K562 (cell line): ENCODE measurements at regions not wholly inside any gene's neighbourhood (a gene's known extent, or its start where the extent isn't known, plus 50 kb on each side); places are given as distances from the start of the nearest gene placed in this dataset.

Source experiments
- ATAC-seq: fragments of 200-7000 bp; cut with Tn5 transposase; 3 replicates; pipeline ENCODE4 v1.9.1; 2020; ENCODE audit warnings: moderate library complexity
- BruUV-seq: library from RNA; stranded (reverse); fragments of 400-500 nt; replicated peaks from 2 replicates; lab custom pipeline; 2021; lab: Mats Ljungman, UMichigan
- CTCF ChIA-PET: fragments of 300-600 bp; formaldehyde crosslinking; extraction: SDS; loops from one replicate; lab custom pipeline; 2021; ENCODE audit warnings: low intra/inter-chr PET ratio; lab: Yijun Ruan, JAX
- POLR2A ChIA-PET: fragments of 300-600, 350-650 bp; sonication (Branson Sonifier 250); formaldehyde crosslinking; extraction: SDS; loops from one replicate; lab custom pipeline; 2021; ENCODE audit warnings: antibody characterized with exemption, inconsistent platforms; lab: Yijun Ruan, JAX
- DNase-seq, 4 experiments: peaks; one replicate each; pipeline versions ENCODE4 v3.0.0 to v3.0.0-alpha.2; 2011 to 2018; ENCODE audit warnings: low spot score in 3 of 4, mixed read lengths in 3 of 4; ENCODE audit errors: extremely low read depth in 1 of 4
- FAIRE-seq: peaks from 2 replicates; lab custom pipeline; 2011; peaks lifted over from hg19 to GRCh38; lab: Jason Lieb, UNC
- H2AFZ ChIP-seq: 2 replicates; pipeline ENCODE4 v1.6.0; 2011; ENCODE audit warnings: low read depth, low read length, control low read depth, inconsistent platforms
- H3K27ac ChIP-seq: fragments of 200-600 bp; 3 replicates; pipeline ENCODE4 v1.8.0; 2011; ENCODE audit warnings: low read depth, mild to moderate bottlenecking, control low read depth, inconsistent platforms, low read length, moderate library complexity, mixed read lengths; ENCODE audit errors: extremely low read depth
- H3K27me3 ChIP-seq, 2 experiments: fragments of 300-600 bp in 1 of 2; 2 replicates in 1 of 2; 3 replicates in 1 of 2; pipeline versions ENCODE4 v1.6.0 to v1.8.0; 2011; ENCODE audit warnings: inconsistent platforms in 2 of 2, low read length in 2 of 2, mild to moderate bottlenecking in 1 of 2, mixed read lengths in 1 of 2, moderate library complexity in 1 of 2; ENCODE audit not compliant: control insufficient read depth in 2 of 2, insufficient read depth in 2 of 2
- H3K36me3 ChIP-seq: fragments of 300-600 bp; 3 replicates; pipeline ENCODE4 v1.8.0; 2011; ENCODE audit warnings: mild to moderate bottlenecking, low read length, inconsistent platforms; ENCODE audit not compliant: control insufficient read depth, insufficient read depth
- H3K4me1 ChIP-seq, 2 experiments: fragments of 200-600 bp in 1 of 2; replicated peaks in 1 of 2; 2 replicates in 1 of 2; 3 replicates in 1 of 2; pipeline versions ENCODE4 v1.5.1 to v1.8.0; 2011; ENCODE audit warnings: inconsistent platforms in 2 of 2, low read length in 2 of 2, mild to moderate bottlenecking in 1 of 2, mixed read lengths in 1 of 2, moderate library complexity in 1 of 2; ENCODE audit not compliant: control insufficient read depth in 2 of 2, insufficient read depth in 2 of 2
- H3K4me2 ChIP-seq: 2 replicates; pipeline ENCODE4 v1.6.1; 2011; ENCODE audit warnings: low read length, control low read depth, inconsistent platforms, mixed read lengths; ENCODE audit not compliant: insufficient read depth
- H3K4me3 ChIP-seq: fragments of 200-600 bp; sonication (generic), shearing (Covaris generic); 2 replicates; pipeline ENCODE4 v1.5.1; 2016; ENCODE audit warnings: control low read depth, inconsistent platforms
- H3K79me2 ChIP-seq: fragments of 200-600 bp; 3 replicates; pipeline ENCODE4 v1.8.0; 2011; ENCODE audit warnings: low read length, inconsistent platforms; ENCODE audit not compliant: control insufficient read depth, insufficient read depth
- H3K9ac ChIP-seq, 2 experiments: 2 replicates each; pipeline versions ENCODE4 v1.6.0 to v1.6.1; 2011; ENCODE audit warnings: low read depth in 2 of 2, low read length in 2 of 2, control low read depth in 1 of 2, inconsistent platforms in 1 of 2, mild to moderate bottlenecking in 1 of 2, mixed read lengths in 1 of 2; ENCODE audit not compliant: insufficient read depth in 1 of 2
- H3K9me1 ChIP-seq: one replicate; pipeline ENCODE4 v1.6.0; 2011; ENCODE audit warnings: inconsistent platforms, mild to moderate bottlenecking, low read length, moderate library complexity; ENCODE audit not compliant: control insufficient read depth, insufficient read depth
- H3K9me3 ChIP-seq: replicated peaks from 2 replicates; pipeline ENCODE4 v1.5.1; 2011; ENCODE audit warnings: low read depth, low read length, inconsistent platforms; ENCODE audit not compliant: control insufficient read depth, insufficient read depth
- H4K20me1 ChIP-seq: replicated peaks from 2 replicates; pipeline ENCODE4 v1.6.1; 2011; ENCODE audit warnings: low read length, inconsistent platforms, mixed read lengths; ENCODE audit not compliant: control insufficient read depth, insufficient read depth
- C11orf30 ChIP-seq: fragments of 450-650 bp; IDR thresholded peaks from 2 replicates; pipeline ENCODE4 v1.6.1; 2016; ENCODE audit warnings: low read depth, mild to moderate bottlenecking
- CBFA2T3 ChIP-seq: fragments of 450-650 bp; IDR thresholded peaks from 2 replicates; pipeline ENCODE4 v1.6.1; 2017
- CEBPB ChIP-seq: fragments of 450-650 bp; IDR thresholded peaks from 2 replicates; pipeline ENCODE4 v1.6.1; 2016; ENCODE audit warnings: missing genetic modification characterization, missing compliant biosample characterization
- DLX4 ChIP-seq: fragments of 250-450 bp; sonication (Bioruptor Pico); IDR thresholded peaks from 2 replicates; pipeline ENCODE4 v1.6.1; 2021; ENCODE audit warnings: mild to moderate bottlenecking
- EGR1 ChIP-seq: fragments of 450-650 bp; conservative IDR thresholded peaks from 2 replicates; pipeline ENCODE4 v1.6.1; 2017; ENCODE audit warnings: mild to moderate bottlenecking
- GABPB2 ChIP-seq: fragments of 250-450 bp; sonication (Bioruptor Pico); conservative IDR thresholded peaks from 2 replicates; pipeline ENCODE4 v1.5.1; 2021; ENCODE audit warnings: mild to moderate bottlenecking
- HDAC1 ChIP-seq, 2 experiments: fragments of 450-650 bp; IDR thresholded peaks; 2 replicates each; pipeline ENCODE4 v1.6.1; 2016 to 2017; ENCODE audit warnings: inconsistent platforms in 1 of 2, mild to moderate bottlenecking in 1 of 2, moderate library complexity in 1 of 2
- KDM1A ChIP-seq, 2 experiments: fragments of 450-650 bp; IDR thresholded peaks; 2 replicates each; pipeline ENCODE4 v1.6.1; 2016; ENCODE audit warnings: mild to moderate bottlenecking in 2 of 2
- MAFG ChIP-seq: fragments of 450-650 bp; conservative IDR thresholded peaks from 2 replicates; pipeline ENCODE4 v1.6.1; 2016; ENCODE audit warnings: missing genetic modification characterization, missing compliant biosample characterization
- MCM5 ChIP-seq: fragments of 450-650 bp; IDR thresholded peaks from 2 replicates; pipeline ENCODE4 v1.6.1; 2016; ENCODE audit warnings: low read depth
- MEIS2 ChIP-seq: fragments of 450-650 bp; IDR thresholded peaks from 2 replicates; pipeline ENCODE4 v1.6.1; 2014; ENCODE audit warnings: mild to moderate bottlenecking; ENCODE audit not compliant: partially characterized antibody
- MTA2 ChIP-seq: fragments of 450-650 bp; IDR thresholded peaks from 2 replicates; pipeline ENCODE4 v1.6.1; 2016; ENCODE audit warnings: low read depth
- NR2C2 ChIP-seq, 2 experiments: fragments of 200-800 bp in 1 of 2; sonication (Bioruptor generic) in 1 of 2; sonication (generic) in 1 of 2; formaldehyde crosslinking in 1 of 2; IDR thresholded peaks; 2 replicates each; pipeline versions ENCODE4 v1.6.1 to v1.8.0; 2016 to 2022; ENCODE audit warnings: mild to moderate bottlenecking in 1 of 2, missing compliant biosample characterization in 1 of 2, missing genetic modification characterization in 1 of 2, missing genetic modification reagents in 1 of 2
- NUFIP1 ChIP-seq: fragments of 450-650 bp; IDR thresholded peaks from 2 replicates; pipeline ENCODE4 v1.6.1; 2018; ENCODE audit not compliant: partially characterized antibody
- PHF20 ChIP-seq: fragments of 450-650 bp; IDR thresholded peaks from 2 replicates; pipeline ENCODE4 v1.6.1; 2018; ENCODE audit not compliant: partially characterized antibody
- RFX5 ChIP-seq: IDR thresholded peaks from 2 replicates; pipeline ENCODE4 v1.6.1; 2011; ENCODE audit warnings: low read depth, mild to moderate bottlenecking, improper control_type of control experiment, low read length
- SREBF1 ChIP-seq: fragments of 150-350 bp; IDR thresholded peaks from 2 replicates; pipeline ENCODE4 v1.6.1; 2014; ENCODE audit warnings: antibody characterized with exemption, low read depth, low read length, borderline replicate concordance
- TCF3 ChIP-seq: sonication (generic); formaldehyde crosslinking; IDR thresholded peaks from 2 replicates; pipeline ENCODE4 v1.4.0; 2020; ENCODE audit warnings: mild to moderate bottlenecking, missing genetic modification reagents
- TEAD4 ChIP-seq, 2 experiments: sonication (generic) in 1 of 2; formaldehyde crosslinking in 1 of 2; IDR thresholded peaks; 2 replicates each; pipeline versions ENCODE4 v1.6.1 to v1.8.0; 2012 to 2022; ENCODE audit warnings: borderline replicate concordance in 1 of 2, inconsistent platforms in 1 of 2, low read length in 1 of 2, mild to moderate bottlenecking in 1 of 2, missing genetic modification reagents in 1 of 2
- USF1 ChIP-seq: sonication (generic); formaldehyde crosslinking; IDR thresholded peaks from 2 replicates; pipeline ENCODE4 v1.9.0; 2022; ENCODE audit warnings: mild to moderate bottlenecking, missing genetic modification reagents
- ZC3H11A ChIP-seq: IDR thresholded peaks from 2 replicates; pipeline ENCODE4 v1.6.1; 2012; ENCODE audit warnings: low read depth, low read length, improper control_type of control experiment
- ZC3H8 ChIP-seq: fragments of 450-650 bp; IDR thresholded peaks from 2 replicates; pipeline ENCODE4 v1.6.1; 2017
- ZNF316 ChIP-seq: fragments of 450-650 bp; IDR thresholded peaks from 2 replicates; pipeline ENCODE4 v1.6.1; 2016
- ZNF780A ChIP-seq: fragments of 250-450 bp; sonication (Bioruptor Pico); IDR thresholded peaks from 2 replicates; pipeline ENCODE4 v1.5.0; 2021; ENCODE audit warnings: mild to moderate bottlenecking
- WGBS: fragments of 100-300 bp; shearing (Covaris generic); methylation state at CpG from one replicate; pipeline ENCODE4 v1.1.6; 2016; ENCODE audit warnings: low coverage, mixed read lengths; ENCODE audit not compliant: insufficient coverage; ENCODE audit errors: missing lambda C conversion rate; 5-methylcytosine and 5-hydroxymethylcytosine counted together
- in situ Hi-C: fragments of 300-500 bp; cut with MboI; formaldehyde crosslinking; loops from 4 replicates; pipeline ENCODE4 v1.15.0; 2018; ENCODE audit warnings: inconsistent platforms, mixed read lengths
- intact Hi-C: fragments of 100-400 bp; cut with micrococcal nuclease; formaldehyde crosslinking; loops from 2 replicates; pipeline ENCODE4 v1.14.2; 2022

GRCh38 chr15:95912728-95913127 lies 417.8 kb upstream of the NR2F2 start (continued):
- TF ChIP-seq SREBF1 (no peak), CEBPB (tag) (no peak), ZNF316 (peak; percentile 56; the same call in 1 of the 2 replicates), ZNF780A (CRISPR knock-in tag) (no peak), MAFG (tag) (peak; percentile 20; the same call in 1 of the 2 replicates), NUFIP1 (no peak), USF1 (CRISPR knock-in tag) (no peak), NR2C2 (CRISPR knock-in tag; IDR thresholded peaks at IDR 0.05) (no peak), NR2C2 (tag; IDR thresholded peaks at IDR 0.05) (no peak), RFX5 (no peak), PHF20 (no peak), C11orf30 (peak; percentile 56; the same call in 1 of the 2 replicates)
- TF ChIP-seq, all 486 proteins: peak for 4

GRCh38 chr15:95916568-95916967 lies 413.9 kb upstream of the NR2F2 start:
- Histone ChIP-seq H3K4me2 (no peak overlapping the region), H3K27ac (peak overlapping the region; percentile 0; the same call in 1 of the 3 replicates), H4K20me1 (no peaks in the 10 kb centered on the region), H2AFZ (peak overlapping the region; percentile 40; the same call in 1 of the 2 replicates), H3K9me1 (no peaks in the 10 kb centered on the region), H3K79me2 (no peaks in the 10 kb centered on the region), H3K9me3 (no peaks in the 10 kb centered on the region), H3K27me3 (no peaks in the 10 kb centered on the region), H3K36me3 (no peaks in the 10 kb centered on the region), H3K4me1 (peaks cover 0 to 15% of the 10 kb centered on the region in 2 experiments; a peak in 2 of 5 replicates), H3K9ac (no peak overlapping the region), H3K4me3 (no peak overlapping the region)
- CTCF ChIA-PET = no interaction called here
- in situ Hi-C loops (no loop called here), intact Hi-C loops (no loop called here)
- 8% methylated on average over 3 of the region's 3 CpGs for WGBS
- BruUV-seq = no TSS peak
- POLR2A ChIA-PET = interaction anchor here (0.7 to 1.1 kb wide), 2 partner anchors 14 to 23 kb away, joined by 3 read pairs; no protein-coding TSS in a partner anchor
- FAIRE-seq = peak; percentile 29
- ATAC-seq = peak; percentile 62
- peak in 2 of 4 experiments; percentile 25 to 31 for DNase-seq
- TF ChIP-seq ZC3H11A = no peak
- no peak for TF ChIP-seq DLX4 (CRISPR knock-in tag)
- TF ChIP-seq ZC3H8 = no peak
- TF ChIP-seq KDM1A (IDR thresholded peaks at IDR 0.05) = peak; percentile 84 to 92
- peak; percentile 30; the same call in 1 of the 2 replicates for TF ChIP-seq TCF3 (CRISPR knock-in tag)
- peak; percentile 57; the same call in 1 of the 2 replicates for TF ChIP-seq EGR1
- peak; percentile 32 for TF ChIP-seq MEIS2
- TF ChIP-seq TEAD4 (IDR thresholded peaks at IDR 0.05; ENCODE audit: low read length) = 0 out of 2 replicates have a peak, but pooled peaks have one; percentile 13
- TF ChIP-seq TEAD4 (CRISPR knock-in tag; IDR thresholded peaks at IDR 0.05; ENCODE audit: borderline replicate concordance) = no peak
- TF ChIP-seq GABPB2 (CRISPR knock-in tag) = no peak
- no peak for TF ChIP-seq MTA2
- TF ChIP-seq CBFA2T3 = peak; percentile 74
- TF ChIP-seq HDAC1 (IDR thresholded peaks at IDR 0.05) = 0 out of 4 replicates have a peak, but pooled peaks of 1 of the 2 experiments have one; percentile 19
- no peak for TF ChIP-seq MCM5
